WTC11 (cell line): ENCODE measurements at regions not wholly inside any gene's neighbourhood (a gene's known extent, or its start where the extent isn't known, plus 50 kb on each side); places are given as distances from the start of the nearest gene placed in this dataset.

Experiments used
- FOXJ3 ChIP-seq: sonication (generic); formaldehyde crosslinking; IDR thresholded peaks from 2 replicates; pipeline ENCODE4 v1.9.0; 2021; ENCODE audit warnings: missing genetic modification reagents, mild to moderate bottlenecking, borderline replicate concordance
- JUN ChIP-seq: sonication (generic); formaldehyde crosslinking; IDR thresholded peaks from 2 replicates; pipeline ENCODE4 v1.8.0; 2023; ENCODE audit warnings: mild to moderate bottlenecking, missing genetic modification reagents
- NFATC4 ChIP-seq: fragments of 250-450 bp; sonication (Bioruptor Pico); IDR thresholded peaks from 2 replicates; pipeline ENCODE4 v1.9.0; 2021; ENCODE audit warnings: mild to moderate bottlenecking
- NFE2L1 ChIP-seq: sonication (generic); formaldehyde crosslinking; IDR thresholded peaks from 2 replicates; pipeline ENCODE4 v1.8.1; 2023; ENCODE audit warnings: missing genetic modification reagents
- OVOL2 ChIP-seq: fragments of 250-450 bp; sonication (Bioruptor Pico); IDR thresholded peaks from 2 replicates; pipeline ENCODE4 v1.9.0; 2021; ENCODE audit warnings: mild to moderate bottlenecking, borderline replicate concordance
- TF ChIP-seq, protein P1 (sequence below): sonication (generic); formaldehyde crosslinking; IDR thresholded peaks from 2 replicates; pipeline ENCODE4 v1.8.1; 2022; ENCODE audit warnings: low read depth, mild to moderate bottlenecking, moderate library complexity, missing genetic modification reagents, borderline replicate concordance
- TF ChIP-seq, protein P2 (sequence below): sonication (generic); formaldehyde crosslinking; IDR thresholded peaks from 2 replicates; pipeline ENCODE4 v1.8.1; 2022; ENCODE audit warnings: mild to moderate bottlenecking, missing genetic modification reagents, moderate library complexity, borderline replicate concordance
- TF ChIP-seq, protein P3 (sequence below): fragments of 200-600 bp; IDR thresholded peaks from 2 replicates; pipeline ENCODE4 v1.8.0; 2022; ENCODE audit warnings: antibody characterized with exemption
- TF ChIP-seq, protein P4 (sequence below): sonication (generic); formaldehyde crosslinking; IDR thresholded peaks from 2 replicates; pipeline ENCODE4 v1.8.1; 2022; ENCODE audit warnings: missing genetic modification reagents, borderline replicate concordance

DNA sequence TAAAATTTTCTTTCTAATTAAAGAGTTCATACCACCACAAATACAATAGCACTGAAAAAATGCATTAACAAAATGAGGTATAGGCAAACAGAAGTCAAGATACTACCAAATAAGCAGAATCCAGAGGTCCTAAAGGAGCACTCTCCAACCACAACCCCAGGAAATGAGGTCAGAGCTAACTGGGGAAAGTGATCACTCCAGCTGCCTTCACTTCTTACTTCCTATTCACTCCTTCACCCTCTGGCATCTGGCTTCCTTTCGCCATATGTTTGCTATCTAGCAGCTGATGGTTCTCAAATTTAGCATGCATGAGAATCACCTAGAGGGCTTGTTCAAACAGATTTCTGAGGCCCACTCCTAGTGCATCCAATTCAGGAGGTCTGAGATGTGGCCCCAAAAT, 212.6 kb upstream of the ACVR2A start:
- TF ChIP-seq FOXJ3 (no peak), JUN (no peak), NFE2L1 (no peak), OVOL2 (CRISPR knock-in tag) (no peak), NFATC4 (no peak)
- TF ChIP-seq, protein P1, sequence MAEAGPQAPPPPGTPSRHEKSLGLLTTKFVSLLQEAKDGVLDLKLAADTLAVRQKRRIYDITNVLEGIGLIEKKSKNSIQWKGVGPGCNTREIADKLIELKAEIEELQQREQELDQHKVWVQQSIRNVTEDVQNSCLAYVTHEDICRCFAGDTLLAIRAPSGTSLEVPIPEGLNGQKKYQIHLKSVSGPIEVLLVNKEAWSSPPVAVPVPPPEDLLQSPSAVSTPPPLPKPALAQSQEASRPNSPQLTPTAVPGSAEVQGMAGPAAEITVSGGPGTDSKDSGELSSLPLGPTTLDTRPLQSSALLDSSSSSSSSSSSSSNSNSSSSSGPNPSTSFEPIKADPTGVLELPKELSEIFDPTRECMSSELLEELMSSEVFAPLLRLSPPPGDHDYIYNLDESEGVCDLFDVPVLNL (CRISPR knock-in tag): no peak
- TF ChIP-seq, protein P2, sequence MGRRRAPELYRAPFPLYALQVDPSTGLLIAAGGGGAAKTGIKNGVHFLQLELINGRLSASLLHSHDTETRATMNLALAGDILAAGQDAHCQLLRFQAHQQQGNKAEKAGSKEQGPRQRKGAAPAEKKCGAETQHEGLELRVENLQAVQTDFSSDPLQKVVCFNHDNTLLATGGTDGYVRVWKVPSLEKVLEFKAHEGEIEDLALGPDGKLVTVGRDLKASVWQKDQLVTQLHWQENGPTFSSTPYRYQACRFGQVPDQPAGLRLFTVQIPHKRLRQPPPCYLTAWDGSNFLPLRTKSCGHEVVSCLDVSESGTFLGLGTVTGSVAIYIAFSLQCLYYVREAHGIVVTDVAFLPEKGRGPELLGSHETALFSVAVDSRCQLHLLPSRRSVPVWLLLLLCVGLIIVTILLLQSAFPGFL (CRISPR knock-in tag): no peak
- TF ChIP-seq, protein P3, sequence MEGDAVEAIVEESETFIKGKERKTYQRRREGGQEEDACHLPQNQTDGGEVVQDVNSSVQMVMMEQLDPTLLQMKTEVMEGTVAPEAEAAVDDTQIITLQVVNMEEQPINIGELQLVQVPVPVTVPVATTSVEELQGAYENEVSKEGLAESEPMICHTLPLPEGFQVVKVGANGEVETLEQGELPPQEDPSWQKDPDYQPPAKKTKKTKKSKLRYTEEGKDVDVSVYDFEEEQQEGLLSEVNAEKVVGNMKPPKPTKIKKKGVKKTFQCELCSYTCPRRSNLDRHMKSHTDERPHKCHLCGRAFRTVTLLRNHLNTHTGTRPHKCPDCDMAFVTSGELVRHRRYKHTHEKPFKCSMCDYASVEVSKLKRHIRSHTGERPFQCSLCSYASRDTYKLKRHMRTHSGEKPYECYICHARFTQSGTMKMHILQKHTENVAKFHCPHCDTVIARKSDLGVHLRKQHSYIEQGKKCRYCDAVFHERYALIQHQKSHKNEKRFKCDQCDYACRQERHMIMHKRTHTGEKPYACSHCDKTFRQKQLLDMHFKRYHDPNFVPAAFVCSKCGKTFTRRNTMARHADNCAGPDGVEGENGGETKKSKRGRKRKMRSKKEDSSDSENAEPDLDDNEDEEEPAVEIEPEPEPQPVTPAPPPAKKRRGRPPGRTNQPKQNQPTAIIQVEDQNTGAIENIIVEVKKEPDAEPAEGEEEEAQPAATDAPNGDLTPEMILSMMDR: no peak
- TF ChIP-seq, protein P4, sequence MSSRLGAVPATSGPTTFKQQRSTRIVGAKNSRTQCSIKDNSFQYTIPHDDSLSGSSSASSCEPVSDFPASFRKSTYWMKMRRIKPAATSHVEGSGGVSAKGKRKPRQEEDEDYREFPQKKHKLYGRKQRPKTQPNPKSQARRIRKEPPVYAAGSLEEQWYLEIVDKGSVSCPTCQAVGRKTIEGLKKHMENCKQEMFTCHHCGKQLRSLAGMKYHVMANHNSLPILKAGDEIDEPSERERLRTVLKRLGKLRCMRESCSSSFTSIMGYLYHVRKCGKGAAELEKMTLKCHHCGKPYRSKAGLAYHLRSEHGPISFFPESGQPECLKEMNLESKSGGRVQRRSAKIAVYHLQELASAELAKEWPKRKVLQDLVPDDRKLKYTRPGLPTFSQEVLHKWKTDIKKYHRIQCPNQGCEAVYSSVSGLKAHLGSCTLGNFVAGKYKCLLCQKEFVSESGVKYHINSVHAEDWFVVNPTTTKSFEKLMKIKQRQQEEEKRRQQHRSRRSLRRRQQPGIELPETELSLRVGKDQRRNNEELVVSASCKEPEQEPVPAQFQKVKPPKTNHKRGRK (CRISPR knock-in tag): no peak
